SU-DHL-6 (cell line): ENCODE measurements at regions not wholly inside any gene's neighbourhood (a gene's known extent, or its start where the extent isn't known, plus 50 kb on each side); places are given as distances from the start of the nearest gene placed in this dataset.

Experiments used
- H2AFZ ChIP-seq: fragments of 200-600 bp; sonication (generic); 2 replicates; pipeline ENCODE4 v1.6.1; 2014; ENCODE audit warnings: low read depth, mild to moderate bottlenecking, moderate library complexity, mixed read lengths, antibody characterized with exemption, low read length; ENCODE audit not compliant: severe bottlenecking
- H3F3A ChIP-seq: fragments of 200-600 bp; shearing (Covaris generic); 2 replicates; pipeline ENCODE4 v1.6.0; 2016; ENCODE audit warnings: antibody characterized with exemption, mild to moderate bottlenecking; ENCODE audit not compliant: insufficient read depth
- H3K27ac ChIP-seq: fragments of 200-600 bp; sonication (generic); 2 replicates; pipeline ENCODE4 v1.5.1; 2016; ENCODE audit warnings: low read depth, mild to moderate bottlenecking, low read length, moderate library complexity, mixed read lengths
- H3K27me3 ChIP-seq: fragments of 200-600 bp; sonication (generic), shearing (Covaris generic); 2 replicates; pipeline ENCODE4 v1.6.0; 2014; ENCODE audit warnings: mild to moderate bottlenecking, low read length
- H3K36me3 ChIP-seq: fragments of 200-600 bp; sonication (generic); 2 replicates; pipeline ENCODE4 v1.6.1; 2014; ENCODE audit warnings: mild to moderate bottlenecking, low read length, mixed read lengths
- H3K4me2 ChIP-seq: fragments of 300-600, 200-600 bp; shearing (Covaris generic), sonication (generic); 2 replicates; pipeline ENCODE4 v1.6.0; 2014; ENCODE audit warnings: low read length, low read depth, mild to moderate bottlenecking; ENCODE audit not compliant: poor library complexity, severe bottlenecking
- H3K4me3 ChIP-seq: fragments of 200-600 bp; sonication (generic); 2 replicates; pipeline ENCODE4 v1.5.1; 2014; ENCODE audit warnings: antibody characterized with exemption, low read length, mild to moderate bottlenecking, mixed read lengths; ENCODE audit not compliant: insufficient read depth, poor library complexity, severe bottlenecking
- H3K79me2 ChIP-seq: fragments of 200-600 bp; sonication (generic); 2 replicates; pipeline ENCODE4 v1.6.1; 2014; ENCODE audit warnings: mild to moderate bottlenecking, low read length, moderate library complexity; ENCODE audit not compliant: insufficient read depth
- H3K9ac ChIP-seq: fragments of 200-600 bp; sonication (generic); 2 replicates; pipeline ENCODE4 v1.7.0; 2014; ENCODE audit warnings: mild to moderate bottlenecking, low read length
- H3K9me2 ChIP-seq: fragments of 200-600 bp; sonication (generic); replicated peaks from 2 replicates; pipeline ENCODE4 v1.6.1; 2014; ENCODE audit warnings: low read length; ENCODE audit not compliant: insufficient read depth
- H3K9me3 ChIP-seq: fragments of 200-600 bp; sonication (generic); 2 replicates; pipeline ENCODE4 v1.6.1; 2014; ENCODE audit warnings: low read length, mixed read lengths; ENCODE audit not compliant: insufficient read depth
- H4K20me1 ChIP-seq: fragments of 200-600 bp; sonication (generic); 2 replicates; pipeline ENCODE4 v1.6.1; 2014; ENCODE audit warnings: low read depth, mild to moderate bottlenecking, antibody characterized with exemption, low read length, moderate library complexity, mixed read lengths
- EZH2phosphoT487 ChIP-seq: fragments of 200-600 bp; sonication (generic), shearing (Covaris generic); conservative IDR thresholded peaks from 2 replicates; pipeline ENCODE4 v1.6.1; 2018; ENCODE audit warnings: mild to moderate bottlenecking, antibody characterized with exemption, low read length, moderate library complexity, mixed read lengths
- TF ChIP-seq, protein P1 (sequence below): fragments of 200-600 bp; sonication (generic); IDR thresholded peaks from one replicate; pipeline ENCODE4 v1.5.1; 2017; ENCODE audit warnings: antibody characterized with exemption, mild to moderate bottlenecking, low read length, moderate library complexity; ENCODE audit not compliant: insufficient read depth, poor library complexity, severe bottlenecking

DNA sequence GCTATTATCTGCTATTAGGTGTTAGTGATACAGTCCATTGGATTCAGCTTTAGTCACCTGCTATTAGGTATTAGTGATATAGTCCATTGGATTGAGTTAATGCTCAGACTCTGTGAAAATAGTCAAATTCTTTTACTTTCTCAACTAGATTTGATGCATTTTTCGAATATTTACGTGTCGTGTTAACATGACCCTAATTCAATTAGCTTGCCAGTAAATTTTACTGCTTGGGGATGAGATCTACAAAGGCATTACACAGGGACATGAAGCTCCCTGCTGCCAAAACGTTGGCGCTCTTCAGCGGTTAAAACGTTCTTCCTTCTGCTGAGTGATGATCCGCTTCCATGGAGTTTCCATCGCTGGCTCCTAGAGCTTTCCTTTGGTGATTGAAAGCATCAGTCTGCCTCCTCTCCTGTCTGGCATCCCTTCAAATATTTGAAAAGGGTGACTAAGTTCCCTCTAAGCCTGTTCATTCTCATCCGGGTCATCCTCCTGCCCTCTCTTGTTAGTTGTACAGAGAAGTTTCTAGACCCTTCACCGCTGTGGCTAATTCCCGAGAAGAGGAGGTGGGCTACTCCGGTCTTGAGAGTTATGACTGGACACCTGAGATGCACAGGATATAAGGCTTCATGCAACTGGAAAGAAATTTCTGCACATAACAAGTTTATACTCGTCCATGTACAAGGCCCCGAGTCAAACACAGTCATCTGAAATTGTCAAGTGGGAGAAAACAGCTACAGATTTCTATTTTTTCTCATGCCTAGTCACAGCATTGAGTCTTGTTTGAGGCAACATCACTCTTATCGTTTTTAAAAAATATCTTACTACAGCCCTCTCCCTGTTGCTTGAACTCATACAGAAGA is 254.0 kb downstream of the KLF6 start:
- Histone ChIP-seq H3K9me2 (no peaks in the 10 kb centered on the region), H3K36me3 (no peaks in the 10 kb centered on the region), H3K27me3 (no peaks in the 10 kb centered on the region), H3K4me2 (no peak overlapping the region), H3K9me3 (no peaks in the 10 kb centered on the region), H3K27ac (no peak overlapping the region), H3F3A (no peaks in the 10 kb centered on the region), H3K9ac (no peak overlapping the region), H3K4me3 (no peak overlapping the region), H4K20me1 (no peaks in the 10 kb centered on the region), H2AFZ (no peak overlapping the region), H3K79me2 (no peaks in the 10 kb centered on the region)
- TF ChIP-seq, protein P1, sequence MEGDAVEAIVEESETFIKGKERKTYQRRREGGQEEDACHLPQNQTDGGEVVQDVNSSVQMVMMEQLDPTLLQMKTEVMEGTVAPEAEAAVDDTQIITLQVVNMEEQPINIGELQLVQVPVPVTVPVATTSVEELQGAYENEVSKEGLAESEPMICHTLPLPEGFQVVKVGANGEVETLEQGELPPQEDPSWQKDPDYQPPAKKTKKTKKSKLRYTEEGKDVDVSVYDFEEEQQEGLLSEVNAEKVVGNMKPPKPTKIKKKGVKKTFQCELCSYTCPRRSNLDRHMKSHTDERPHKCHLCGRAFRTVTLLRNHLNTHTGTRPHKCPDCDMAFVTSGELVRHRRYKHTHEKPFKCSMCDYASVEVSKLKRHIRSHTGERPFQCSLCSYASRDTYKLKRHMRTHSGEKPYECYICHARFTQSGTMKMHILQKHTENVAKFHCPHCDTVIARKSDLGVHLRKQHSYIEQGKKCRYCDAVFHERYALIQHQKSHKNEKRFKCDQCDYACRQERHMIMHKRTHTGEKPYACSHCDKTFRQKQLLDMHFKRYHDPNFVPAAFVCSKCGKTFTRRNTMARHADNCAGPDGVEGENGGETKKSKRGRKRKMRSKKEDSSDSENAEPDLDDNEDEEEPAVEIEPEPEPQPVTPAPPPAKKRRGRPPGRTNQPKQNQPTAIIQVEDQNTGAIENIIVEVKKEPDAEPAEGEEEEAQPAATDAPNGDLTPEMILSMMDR, result no peak
- TF ChIP-seq EZH2phosphoT487, result no peak

DNA sequence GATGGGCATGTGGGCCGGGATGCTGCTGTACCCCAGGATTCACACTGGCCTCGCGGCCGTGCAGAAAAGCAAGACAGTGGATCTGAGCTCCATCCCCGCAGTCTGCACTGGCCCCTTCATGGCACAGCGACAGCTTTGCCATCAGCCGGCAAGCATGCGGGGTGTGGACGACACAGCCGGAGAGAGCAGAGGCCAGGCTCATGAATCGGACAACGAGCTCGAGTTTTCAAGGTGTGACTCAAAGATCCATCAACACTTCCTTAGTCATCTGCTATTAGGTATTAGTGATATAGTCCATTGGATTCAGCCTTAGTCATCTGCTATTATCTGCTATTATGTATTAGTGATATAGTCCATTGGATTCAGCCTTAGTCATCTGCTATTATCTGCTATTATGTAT is 254.7 kb downstream of the KLF6 start:
- Histone ChIP-seq H3K9me2 (no peaks in the 10 kb centered on the region), H3K79me2 (no peaks in the 10 kb centered on the region), H3K36me3 (no peaks in the 10 kb centered on the region), H4K20me1 (no peaks in the 10 kb centered on the region), H3K9me3 (no peaks in the 10 kb centered on the region), H3K4me3 (no peak overlapping the region), H3K9ac (no peak overlapping the region), H3K27ac (no peak overlapping the region), H2AFZ (no peak overlapping the region), H3F3A (no peaks in the 10 kb centered on the region), H3K4me2 (no peak overlapping the region), H3K27me3 (no peaks in the 10 kb centered on the region)
- TF ChIP-seq EZH2phosphoT487, result no peak
- TF ChIP-seq, protein P1, result no peak

DNA sequence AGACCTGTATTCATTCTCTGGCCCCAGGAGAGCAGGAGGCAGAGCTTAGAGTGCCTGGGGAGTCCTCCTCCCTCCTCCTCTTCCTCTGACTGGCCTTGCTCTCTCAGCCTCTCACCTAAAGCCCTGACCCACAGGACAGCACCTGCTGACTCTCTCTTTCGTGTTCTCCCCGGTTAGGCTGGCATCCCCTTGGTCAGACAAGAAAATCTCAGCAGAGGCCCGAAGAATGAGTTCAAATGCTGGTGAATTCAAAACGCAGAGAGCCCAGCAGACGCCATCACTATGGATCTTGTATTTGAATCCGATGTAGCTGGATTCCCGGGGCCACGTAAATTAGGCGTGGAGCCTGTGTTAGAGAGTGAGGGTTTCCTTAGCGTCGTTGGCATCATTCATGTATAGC is 255.3 kb downstream of the KLF6 start:
- TF ChIP-seq EZH2phosphoT487, result no peak
- TF ChIP-seq, protein P1, result no peak
- Histone ChIP-seq H3K4me2 (no peak overlapping the region), H2AFZ (no peak overlapping the region)

More for the DNA sequence above, 255.3 kb downstream of the KLF6 start:
- Histone ChIP-seq H3K4me3 (no peak overlapping the region), H3K9me3 (no peaks in the 10 kb centered on the region), H3K9ac (no peak overlapping the region), H3K79me2 (no peaks in the 10 kb centered on the region), H3K36me3 (no peaks in the 10 kb centered on the region), H3K27ac (no peak overlapping the region), H3F3A (no peaks in the 10 kb centered on the region), H4K20me1 (no peaks in the 10 kb centered on the region), H3K27me3 (no peaks in the 10 kb centered on the region), H3K9me2 (no peaks in the 10 kb centered on the region)
